ENCODE measurements at regions not wholly inside any gene's neighbourhood (a gene's known extent, or its start where the extent isn't known, plus 50 kb on each side); places are given as distances from the start of the nearest gene placed in this dataset.
A peak's percentile ranks its signal among the peaks of the same experiment; 100 is the strongest.
"Not testable (repeated sequence)": the region's sequence is repeated elsewhere in the genome, so short reads cannot be mapped to it uniquely, and the experiment has no call there.

- peaks cover 0 to 17% (median 9%) of the 10 kb centered on the region in 4 donors for H3K4me1 ChIP-seq
- intact Hi-C loops (cut with DNase I; ENCODE audit: low total_unique reads): no loop called here
- no peaks in the 10 kb centered on the region for H3K9me3 ChIP-seq
- H3K4me3 ChIP-seq: no peak overlapping the region
- H3K27me3 ChIP-seq: no peaks in the 10 kb centered on the region
- H3K36me3 ChIP-seq: no peaks in the 10 kb centered on the region
- DNase-seq: no peak
- no peak for TF ChIP-seq CTCF (IDR thresholded peaks at IDR 0.05)
- no peak overlapping the region for H3K27ac ChIP-seq
These were observed 72.4 kb upstream of the NPAS2 start for GRCh38 chr2:100747551-100747950.

- Histone ChIP-seq H3K36me3 (no peaks in the 10 kb centered on the region), H3K4me3 (no peak overlapping the region), H3K4me1 (peaks cover 0 to 16% (median 13%) of the 10 kb centered on the region in 4 donors), H3K9me3 (no peaks in the 10 kb centered on the region), H3K27me3 (no peaks in the 10 kb centered on the region), H3K27ac (no peak overlapping the region)
- no peak for DNase-seq
- intact Hi-C loops (cut with DNase I; ENCODE audit: low total_unique reads): no loop called here
- no peak for TF ChIP-seq CTCF (IDR thresholded peaks at IDR 0.05)
These were observed 71.8 kb upstream of the NPAS2 start for GRCh38 chr2:100747996-100748615.

GRCh38 chr2:100748673-100749072 lies 71.3 kb upstream of the NPAS2 start:
- Histone ChIP-seq H3K4me3 (no peak overlapping the region), H3K36me3 (no peaks in the 10 kb centered on the region), H3K27ac (no peak overlapping the region), H3K27me3 (no peaks in the 10 kb centered on the region), H3K4me1 (peaks cover 0 to 21% (median 19%) of the 10 kb centered on the region in 4 donors), H3K9me3 (no peaks in the 10 kb centered on the region)
- no peak for DNase-seq
- TF ChIP-seq CTCF (IDR thresholded peaks at IDR 0.05): no peak
- intact Hi-C loops (cut with DNase I; ENCODE audit: low total_unique reads): no loop called here

- DNase-seq: no peak
- H3K27ac ChIP-seq: no peak overlapping the region
- no peak for TF ChIP-seq CTCF (IDR thresholded peaks at IDR 0.05)
- no peaks in the 10 kb centered on the region for H3K27me3 ChIP-seq
- peaks cover 0 to 34% (median 19%) of the 10 kb centered on the region in 4 donors for H3K4me1 ChIP-seq
- no peaks in the 10 kb centered on the region for H3K36me3 ChIP-seq
- no peak overlapping the region for H3K4me3 ChIP-seq
- H3K9me3 ChIP-seq: no peaks in the 10 kb centered on the region
- intact Hi-C loops (cut with DNase I; ENCODE audit: low total_unique reads): no loop called here
These were observed 70.0 kb upstream of the NPAS2 start for GRCh38 chr2:100749771-100750542.

- DNase-seq; H3K9me3 ChIP-seq; H3K36me3 ChIP-seq; H3K4me3 ChIP-seq; H3K27me3 ChIP-seq; intact Hi-C loops (cut with DNase I; ENCODE audit: low total_unique reads): not testable (repeated sequence)
- Histone ChIP-seq H3K27ac (peak overlapping the region in 1 of 2 donors; percentile 46), H3K4me1 (peaks cover 0 to 50% (median 19%) of the 10 kb centered on the region in 4 donors)
These were observed 67.9 kb upstream of the NPAS2 start for GRCh38 chr2:100751871-100752625.

Measured in tibial artery (tissue), 4 donors.